ENCODE measurements at regions not wholly inside any gene's neighbourhood (a gene's known extent, or its start where the extent isn't known, plus 50 kb on each side); places are given as distances from the start of the nearest gene placed in this dataset.

DNA sequence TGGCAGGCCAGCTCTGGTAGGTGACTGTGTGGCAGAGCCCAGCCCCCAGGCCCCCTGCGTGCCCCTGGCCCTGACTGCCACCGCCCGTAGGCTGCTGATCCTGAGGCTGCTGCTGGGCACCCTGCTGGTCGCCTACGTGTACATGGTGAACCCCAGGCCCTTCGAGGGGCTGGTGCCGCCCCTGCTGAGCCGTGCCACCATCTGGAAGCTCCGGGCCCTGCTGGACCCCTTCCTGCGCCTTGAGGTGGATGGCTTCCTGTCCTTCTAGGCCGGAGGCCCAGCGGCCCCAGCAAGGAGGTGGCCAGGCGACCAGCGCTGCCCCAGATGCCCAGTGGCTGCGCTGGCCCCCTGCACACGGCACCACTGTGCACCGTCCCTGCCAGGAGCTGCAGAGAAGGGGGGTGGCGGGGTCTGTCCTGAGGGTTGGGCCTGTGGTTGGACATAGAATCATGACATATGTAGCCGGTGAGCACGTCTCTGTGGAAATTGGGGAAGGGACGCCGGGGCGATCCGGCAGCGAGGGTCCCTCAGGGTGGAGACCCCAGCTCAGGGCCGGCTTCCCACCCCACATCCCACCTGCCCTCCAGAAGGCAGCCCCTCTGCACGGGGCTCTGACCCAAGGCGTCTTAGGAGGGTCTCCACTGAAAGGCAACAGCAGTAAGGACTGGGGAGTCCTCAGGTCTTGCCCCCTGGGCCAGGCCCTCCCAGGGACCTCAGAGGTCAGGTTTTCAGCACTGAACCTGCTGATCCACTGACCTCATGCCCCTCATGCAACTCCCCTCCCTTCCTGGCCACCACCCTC, 185.4 kb downstream of the IGLL1 start (continued):
- TF ChIP-seq NR2F6 (CRISPR knock-in tag; IDR thresholded peaks at IDR 0.05): no peak
- TF ChIP-seq, protein P1, sequence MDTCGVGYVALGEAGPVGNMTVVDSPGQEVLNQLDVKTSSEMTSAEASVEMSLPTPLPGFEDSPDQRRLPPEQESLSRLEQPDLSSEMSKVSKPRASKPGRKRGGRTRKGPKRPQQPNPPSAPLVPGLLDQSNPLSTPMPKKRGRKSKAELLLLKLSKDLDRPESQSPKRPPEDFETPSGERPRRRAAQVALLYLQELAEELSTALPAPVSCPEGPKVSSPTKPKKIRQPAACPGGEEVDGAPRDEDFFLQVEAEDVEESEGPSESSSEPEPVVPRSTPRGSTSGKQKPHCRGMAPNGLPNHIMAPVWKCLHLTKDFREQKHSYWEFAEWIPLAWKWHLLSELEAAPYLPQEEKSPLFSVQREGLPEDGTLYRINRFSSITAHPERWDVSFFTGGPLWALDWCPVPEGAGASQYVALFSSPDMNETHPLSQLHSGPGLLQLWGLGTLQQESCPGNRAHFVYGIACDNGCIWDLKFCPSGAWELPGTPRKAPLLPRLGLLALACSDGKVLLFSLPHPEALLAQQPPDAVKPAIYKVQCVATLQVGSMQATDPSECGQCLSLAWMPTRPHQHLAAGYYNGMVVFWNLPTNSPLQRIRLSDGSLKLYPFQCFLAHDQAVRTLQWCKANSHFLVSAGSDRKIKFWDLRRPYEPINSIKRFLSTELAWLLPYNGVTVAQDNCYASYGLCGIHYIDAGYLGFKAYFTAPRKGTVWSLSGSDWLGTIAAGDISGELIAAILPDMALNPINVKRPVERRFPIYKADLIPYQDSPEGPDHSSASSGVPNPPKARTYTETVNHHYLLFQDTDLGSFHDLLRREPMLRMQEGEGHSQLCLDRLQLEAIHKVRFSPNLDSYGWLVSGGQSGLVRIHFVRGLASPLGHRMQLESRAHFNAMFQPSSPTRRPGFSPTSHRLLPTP (IDR thresholded peaks at IDR 0.05; ENCODE audit: borderline replicate concordance, extremely low read depth, insufficient read length): no peak
- TF ChIP-seq LEF1 (IDR thresholded peaks at IDR 0.05): no peak

DNA sequence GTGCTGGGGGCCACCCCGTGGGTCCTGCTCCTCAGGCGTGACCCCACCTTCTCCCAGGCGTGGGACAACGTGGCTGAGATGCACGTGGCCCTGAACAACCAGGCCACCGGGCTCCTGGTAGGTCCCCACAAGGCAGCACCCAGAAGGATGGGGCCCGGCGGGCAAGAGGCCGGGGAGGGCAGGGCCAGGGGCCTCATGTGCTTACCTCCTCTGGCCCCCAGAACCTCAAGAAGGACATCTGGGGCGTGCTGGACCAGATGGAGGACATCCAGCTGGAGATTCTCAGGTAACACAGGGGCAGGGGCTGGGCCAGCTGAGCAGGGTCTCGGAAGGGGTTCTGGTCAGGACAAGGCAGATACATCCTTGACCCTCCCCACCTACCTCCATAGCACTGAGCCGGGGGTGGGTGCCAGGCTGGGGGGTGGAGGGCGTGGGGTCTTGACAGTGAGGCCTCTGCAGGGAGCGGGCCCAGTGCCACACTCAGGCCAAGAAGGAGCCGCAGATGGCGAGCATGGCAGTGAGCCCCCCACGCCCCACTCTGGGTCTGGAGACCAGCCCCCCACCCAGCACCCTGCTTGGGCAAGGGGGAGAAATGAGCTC, 186.3 kb downstream of the IGLL1 start:
- BruUV-seq (replicated peaks): no TSS peak
- in situ Hi-C loops (cut with MboI) (loop anchor here (25.0 kb wide), 1 partner anchor 432 kb away; no protein-coding TSS in a partner anchor), intact Hi-C loops (cut with micrococcal nuclease) (no loop called here)
- no peak for DNase-seq (ENCODE audit: extremely low read depth in 1 of 4, low spot score in 3 of 4)
- H3K9ac ChIP-seq (ENCODE audit: insufficient read depth in 1 of 2, low read depth in 2 of 2, low read length in 2 of 2): no peak overlapping the region
- H3K4me1 ChIP-seq (replicated peaks in 1 of 2; ENCODE audit: control insufficient read depth in 2 of 2, insufficient read depth in 2 of 2, low read length in 2 of 2): peaks cover 0 to 15% of the 10 kb centered on the region in 2 experiments; a peak in 1 of 5 replicates
- no peak for FAIRE-seq
- 0% methylated on average over 2 of the region's 17 CpGs for WGBS (ENCODE audit: insufficient coverage, low coverage, missing lambda C conversion rate)
- H3K27ac ChIP-seq (ENCODE audit: extremely low read depth, low read depth, low read length): no peak overlapping the region
- POLR2A ChIA-PET: no interaction called here
- ATAC-seq: no peak
- H3K79me2 ChIP-seq (ENCODE audit: control insufficient read depth, insufficient read depth, low read length): no peaks in the 10 kb centered on the region
- H3K9me1 ChIP-seq (ENCODE audit: control insufficient read depth, insufficient read depth, low read length): no peaks in the 10 kb centered on the region
- no peaks in the 10 kb centered on the region for H3K9me3 ChIP-seq (replicated peaks; ENCODE audit: control insufficient read depth, insufficient read depth, low read depth, low read length)
- H3K4me2 ChIP-seq (ENCODE audit: insufficient read depth, low read length): no peak overlapping the region
- H4K20me1 ChIP-seq (replicated peaks; ENCODE audit: control insufficient read depth, insufficient read depth, low read length): no peaks in the 10 kb centered on the region
- H3K36me3 ChIP-seq (ENCODE audit: control insufficient read depth, insufficient read depth, low read length): no peaks in the 10 kb centered on the region
- CTCF ChIA-PET (ENCODE audit: low intra/inter-chr PET ratio): no interaction called here
- H3K4me3 ChIP-seq: no peak overlapping the region
- TF ChIP-seq YY1 (IDR thresholded peaks at IDR 0.05; ENCODE audit: borderline replicate concordance in 1 of 3, control insufficient read depth in 1 of 3, extremely low read depth in 1 of 3, insufficient read depth in 3 of 3, insufficient read length in 1 of 3, insufficient replicate concordance in 2 of 3, low read depth in 1 of 3, low read length in 2 of 3) (no peak), POU5F1 (IDR thresholded peaks at IDR 0.05; ENCODE audit: borderline replicate concordance, low read depth, low read length, partially characterized antibody) (no peak), ZSCAN32 (CRISPR knock-in tag; IDR thresholded peaks at IDR 0.05) (no peak), STAT5B (CRISPR knock-in tag; IDR thresholded peaks at IDR 0.05) (no peak), TRIM24 (IDR thresholded peaks at IDR 0.05) (no peak)
- TF ChIP-seq, protein P2, sequence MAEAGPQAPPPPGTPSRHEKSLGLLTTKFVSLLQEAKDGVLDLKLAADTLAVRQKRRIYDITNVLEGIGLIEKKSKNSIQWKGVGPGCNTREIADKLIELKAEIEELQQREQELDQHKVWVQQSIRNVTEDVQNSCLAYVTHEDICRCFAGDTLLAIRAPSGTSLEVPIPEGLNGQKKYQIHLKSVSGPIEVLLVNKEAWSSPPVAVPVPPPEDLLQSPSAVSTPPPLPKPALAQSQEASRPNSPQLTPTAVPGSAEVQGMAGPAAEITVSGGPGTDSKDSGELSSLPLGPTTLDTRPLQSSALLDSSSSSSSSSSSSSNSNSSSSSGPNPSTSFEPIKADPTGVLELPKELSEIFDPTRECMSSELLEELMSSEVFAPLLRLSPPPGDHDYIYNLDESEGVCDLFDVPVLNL (CRISPR knock-in tag; IDR thresholded peaks at IDR 0.05; ENCODE audit: low read depth): no peak
- no peaks in the 10 kb centered on the region for H3K27me3 ChIP-seq (ENCODE audit: control insufficient read depth in 2 of 2, insufficient read depth in 2 of 2, low read length in 2 of 2)
- H2AFZ ChIP-seq (ENCODE audit: low read depth, low read length): no peak overlapping the region

Data from K562 (cell line).